Heart right ventricle (tissue), 16 donors: ENCODE measurements at regions not wholly inside any gene's neighbourhood (a gene's known extent, or its start where the extent isn't known, plus 50 kb on each side); places are given as distances from the start of the nearest gene placed in this dataset.

ENCODE experiments used
- ATAC-seq, 8 donors: fragments of 200-7000 bp; cut with Tn5 transposase; one replicate each; pipeline ENCODE4 v1.9.1; 2020; ENCODE audit warnings: mild to moderate bottlenecking in 8 of 8, moderate library complexity in 8 of 8, moderate number of reproducible peaks in 1 of 8
- DNase-seq, 2 donors: peaks; one replicate each; pipeline ENCODE4 v3.0.0-alpha.2; 2020
- H3K27ac ChIP-seq, 10 donors: fragments of 200-600 bp; sonication (generic) in 2 of 10; one replicate each; pipeline versions ENCODE4 v1.5.0 to v1.8.0; 2020 to 2022; ENCODE audit warnings: mild to moderate bottlenecking in 3 of 10
- H3K27me3 ChIP-seq, 7 donors: fragments of 200-600 bp; one replicate each; pipeline ENCODE4 v1.8.0; 2021 to 2022; ENCODE audit warnings: mild to moderate bottlenecking in 2 of 7
- H3K36me3 ChIP-seq, 9 donors: fragments of 200-600 bp; sonication (generic) in 1 of 9; one replicate each; pipeline versions ENCODE4 v1.5.0 to v1.8.0; 2020 to 2022; ENCODE audit warnings: mild to moderate bottlenecking in 2 of 9
- H3K4me1 ChIP-seq, 9 donors: fragments of 200-600 bp; sonication (generic) in 1 of 9; one replicate each; pipeline versions ENCODE4 v1.5.0 to v1.8.0; 2020 to 2022; ENCODE audit warnings: mild to moderate bottlenecking in 4 of 9
- H3K4me3 ChIP-seq, 10 donors: fragments of 200-600 bp; sonication (generic) in 2 of 10; one replicate each; pipeline versions ENCODE4 v1.5.0 to v1.8.0; 2020 to 2022; ENCODE audit warnings: mild to moderate bottlenecking in 7 of 10, moderate library complexity in 2 of 10
- H3K9me3 ChIP-seq, 11 donors: fragments of 200-600 bp in 10 of 11; sonication (generic) in 2 of 11; one replicate each; pipeline versions ENCODE4 v1.5.0 to v1.8.0; 2013 to 2022; ENCODE audit warnings: mild to moderate bottlenecking in 2 of 11, control low read depth in 1 of 11, moderate library complexity in 1 of 11
- WGBS, 2 donors: extraction: QIAGEN DNeasy Blood & Tissue Kit; methylation state at CpG; one replicate each; pipeline ENCODE4 v1.1.7; 2013; ENCODE audit warnings: inconsistent platforms in 1 of 2; 5-methylcytosine and 5-hydroxymethylcytosine counted together
- intact Hi-C, 10 donors: fragments of 100-400 bp; cut with DNase I; formaldehyde crosslinking; loops; one replicate each; pipeline versions ENCODE4 v1.11.1 to v1.14.2; 2022
- TF ChIP-seq, protein P1 (sequence below), 9 donors: fragments of 200-600 bp; sonication (generic) in 2 of 9; IDR thresholded peaks; one replicate each; pipeline versions ENCODE4 v1.5.0 to v1.8.0; 2021 to 2022; ENCODE audit warnings: antibody characterized with exemption in 9 of 9, mild to moderate bottlenecking in 5 of 9, moderate library complexity in 1 of 9
- donor health status: Arrhythmogenic right ventricular cardiomyopathy.
- donor health status: ischemic (EF 13 %, LVEDD 7.1; RV severe dilation, severe dysfunction).
- donor health status: healthy with polysubstance abuse.
- donor health status: DM: no; HTN: yes; CAD: no.
- donor health status: DM: no; HTN: no; CAD: no.
- donor health status: ischemic (EF 25% LVEDD 6.9; RV normal size, moderate dysfunction).
- donor health status: ischemic (EF 25% LVEDD 5.7; RV mildly dilated, moderate dysfunction).
- donor health status: healthy.
- donor health status: DM: yes; HTN: yes; CAD: no.
- donor health status: Ischemic cardiomyopathy.
- donor health status: ischemic (EF 35%, LVEDD 5.7; RV mildly dilated, moderate dysfunction).
- donor health status: nonischemic (EF 11% LVEDD 7.7; RV severe dilation, severe dysfunction).
- donor health status: DM: yes; HTN: yes; CAD: no.
- donor health status: PGD.
- donor health status: ischemic (EF 29% LVEDD 5.4; RV normal size, mild dysfunction).
- donor health status: nonischemic (EF 23%, LVEDD 6.1; RV moderate dilation, normal function).

GRCh38 chr2:129654331-129654730 lies 325.1 kb upstream of the RAB6C start:
- Histone ChIP-seq H3K36me3 (no peaks in the 10 kb centered on the region), H3K9me3 (peaks cover 0 to 12% (median 0%) of the 10 kb centered on the region in 11 donors), H3K4me3 (no peak overlapping the region), H3K27me3 (peaks cover 0 to 9% (median 0%) of the 10 kb centered on the region in 7 donors), H3K27ac (no peak overlapping the region), H3K4me1 (no peaks in the 10 kb centered on the region)
- ATAC-seq (no peak), DNase-seq (no peak)
- TF ChIP-seq, protein P1, sequence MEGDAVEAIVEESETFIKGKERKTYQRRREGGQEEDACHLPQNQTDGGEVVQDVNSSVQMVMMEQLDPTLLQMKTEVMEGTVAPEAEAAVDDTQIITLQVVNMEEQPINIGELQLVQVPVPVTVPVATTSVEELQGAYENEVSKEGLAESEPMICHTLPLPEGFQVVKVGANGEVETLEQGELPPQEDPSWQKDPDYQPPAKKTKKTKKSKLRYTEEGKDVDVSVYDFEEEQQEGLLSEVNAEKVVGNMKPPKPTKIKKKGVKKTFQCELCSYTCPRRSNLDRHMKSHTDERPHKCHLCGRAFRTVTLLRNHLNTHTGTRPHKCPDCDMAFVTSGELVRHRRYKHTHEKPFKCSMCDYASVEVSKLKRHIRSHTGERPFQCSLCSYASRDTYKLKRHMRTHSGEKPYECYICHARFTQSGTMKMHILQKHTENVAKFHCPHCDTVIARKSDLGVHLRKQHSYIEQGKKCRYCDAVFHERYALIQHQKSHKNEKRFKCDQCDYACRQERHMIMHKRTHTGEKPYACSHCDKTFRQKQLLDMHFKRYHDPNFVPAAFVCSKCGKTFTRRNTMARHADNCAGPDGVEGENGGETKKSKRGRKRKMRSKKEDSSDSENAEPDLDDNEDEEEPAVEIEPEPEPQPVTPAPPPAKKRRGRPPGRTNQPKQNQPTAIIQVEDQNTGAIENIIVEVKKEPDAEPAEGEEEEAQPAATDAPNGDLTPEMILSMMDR (IDR thresholded peaks at IDR 0.05), result no peak
- intact Hi-C loops, result no loop called here
- 60 to 81% methylated on average over 3 of the region's 3 CpGs for WGBS, 2 donors

GRCh38 chr2:129656081-129656598 lies 323.3 kb upstream of the RAB6C start:
- no peak overlapping the region for H3K27ac ChIP-seq
- intact Hi-C loops, result no loop called here
- DNase-seq (no peak), ATAC-seq (no peak)
- 46% methylated on average over 6 of the region's 6 CpGs for WGBS, 2 donors
- H3K4me1 ChIP-seq, result no peaks in the 10 kb centered on the region
- H3K9me3 ChIP-seq, result peaks cover 0 to 12% (median 0%) of the 10 kb centered on the region in 11 donors
- TF ChIP-seq, protein P1 (IDR thresholded peaks at IDR 0.05), result no peak
- peaks cover 0 to 16% (median 0%) of the 10 kb centered on the region in 7 donors for H3K27me3 ChIP-seq
- H3K36me3 ChIP-seq, result no peaks in the 10 kb centered on the region
- H3K4me3 ChIP-seq, result no peak overlapping the region

DNA sequence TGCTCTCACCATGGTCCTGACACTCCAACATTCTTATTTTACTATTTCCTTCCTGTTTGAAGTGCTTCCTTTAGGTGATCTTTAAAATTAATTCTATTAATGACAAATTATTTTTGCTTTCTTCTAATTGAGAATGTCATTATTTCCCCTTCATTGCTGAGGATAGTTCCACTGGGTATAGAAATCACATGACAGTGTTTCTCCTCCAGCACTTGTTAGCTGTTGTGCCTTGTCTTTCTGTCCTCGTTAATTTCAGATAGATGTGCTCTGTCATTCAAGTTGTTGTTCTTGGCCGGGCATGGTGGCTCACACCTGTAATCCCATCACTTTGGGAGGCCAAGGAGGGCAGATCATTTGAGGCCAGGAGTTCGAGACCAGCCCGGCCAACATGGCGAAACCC lies 321.0 kb upstream of the RAB6C start:
- 89 to 93% methylated on average over 5 of the region's 5 CpGs for WGBS, 2 donors
- intact Hi-C loops, result no loop called here
- Histone ChIP-seq H3K4me3 (no peak overlapping the region), H3K4me1 (no peaks in the 10 kb centered on the region), H3K27ac (no peak overlapping the region), H3K36me3 (no peaks in the 10 kb centered on the region), H3K9me3 (peaks cover 0 to 12% (median 0%) of the 10 kb centered on the region in 11 donors), H3K27me3 (peaks cover 0 to 16% (median 0%) of the 10 kb centered on the region in 7 donors)
- DNase-seq, result no peak
- TF ChIP-seq, protein P1 (IDR thresholded peaks at IDR 0.05), result no peak
- no peak for ATAC-seq

DNA sequence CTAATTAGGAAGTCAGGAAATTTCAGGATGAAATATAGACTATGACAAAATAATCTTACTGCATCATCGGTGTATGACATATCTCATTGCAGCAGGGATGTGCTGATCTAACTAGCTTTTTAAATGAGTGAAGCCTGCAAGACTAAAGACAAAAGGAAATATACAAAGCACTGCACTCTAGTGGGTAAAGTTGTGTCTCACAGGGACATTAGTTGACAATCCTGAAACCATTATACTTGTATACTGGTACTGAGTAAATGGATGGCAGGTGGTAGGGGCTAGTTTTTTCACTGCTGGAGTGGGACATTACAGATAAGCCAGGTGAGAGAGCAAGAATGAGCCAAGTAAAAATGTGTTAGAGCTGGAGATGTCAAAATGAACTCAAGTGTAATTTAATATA lies 317.5 kb upstream of the RAB6C start:
- Histone ChIP-seq H3K36me3 (no peaks in the 10 kb centered on the region), H3K4me1 (no peaks in the 10 kb centered on the region), H3K27me3 (peaks cover 0 to 23% (median 0%) of the 10 kb centered on the region in 7 donors), H3K9me3 (peaks cover 0 to 12% (median 0%) of the 10 kb centered on the region in 11 donors), H3K27ac (no peak overlapping the region), H3K4me3 (no peak overlapping the region)
- TF ChIP-seq, protein P1 (IDR thresholded peaks at IDR 0.05), result no peak
- intact Hi-C loops, result no loop called here
- 71 to 74% methylated on average over 1 of the region's 1 CpG for WGBS, 2 donors
- DNase-seq (no peak), ATAC-seq (no peak)
